ENCODE measurements at regions not wholly inside any gene's neighbourhood (a gene's known extent, or its start where the extent isn't known, plus 50 kb on each side); places are given as distances from the start of the nearest gene placed in this dataset.

GRCh38 chr1:239612379-239612778 is 226.0 kb downstream of the CHRM3 start:
- in situ Hi-C loops (cut with MboI; ENCODE audit: low sequenced_read_pairs), result no loop called here
- Histone ChIP-seq H3K27ac (ENCODE audit: insufficient read depth, low read length) (no peak overlapping the region), H3K4me1 (ENCODE audit: control insufficient read depth, insufficient read depth, low read length) (no peaks in the 10 kb centered on the region), H2BK20ac (ENCODE audit: low read depth, low read length) (no peak overlapping the region), H4K91ac (ENCODE audit: insufficient read depth, low read depth, low read length) (no peak overlapping the region), H2AK5ac (ENCODE audit: low read depth, low read length) (no peak overlapping the region), H3K4me3 (ENCODE audit: insufficient read depth, low read depth, low read length) (no peak overlapping the region), H4K20me1 (ENCODE audit: insufficient read depth, low read length) (no peaks in the 10 kb centered on the region), H2BK15ac (ENCODE audit: low read depth, low read length) (no peak overlapping the region), H3K4ac (ENCODE audit: low read depth, low read length) (no peak overlapping the region), H3K4me2 (ENCODE audit: low read depth, low read length) (no peak overlapping the region), H3K27me3 (ENCODE audit: control insufficient read depth, insufficient read depth, low read length) (no peaks in the 10 kb centered on the region), H4K8ac (ENCODE audit: low read depth in 2 of 2, low read length in 2 of 2) (no peak overlapping the region), H2AFZ (replicated peaks; ENCODE audit: low read length, poor library complexity) (no peak overlapping the region), H3K9me3 (ENCODE audit: control insufficient read depth, insufficient read depth, low read length) (peaks cover 4% of the 10 kb centered on the region), H2BK120ac (ENCODE audit: low read depth, low read length) (no peak overlapping the region), H3K9ac (ENCODE audit: low read depth, low read length) (no peak overlapping the region), H3K9me1 (ENCODE audit: insufficient read depth, low read length) (no peaks in the 10 kb centered on the region), H3K56ac (ENCODE audit: extremely low read depth, insufficient read depth, low read length) (no peak overlapping the region), H2AK9ac (replicated peaks; ENCODE audit: low read depth, low read length, poor library complexity) (no peak overlapping the region), H3K23ac (ENCODE audit: low read depth, low read length) (no peak overlapping the region), H3K14ac (replicated peaks; ENCODE audit: low read depth, low read length) (no peak overlapping the region), H3K18ac (ENCODE audit: low read depth, low read length) (no peak overlapping the region), H2BK5ac (ENCODE audit: low read depth, low read length, poor library complexity, severe bottlenecking) (no peak overlapping the region), H3K36me3 (ENCODE audit: control insufficient read depth, insufficient read depth, low read length) (no peaks in the 10 kb centered on the region), H3K79me1 (ENCODE audit: low read depth in 1 of 2, low read length in 2 of 2) (no peaks in the 10 kb centered on the region), H4K5ac (ENCODE audit: low read depth, low read length) (no peak overlapping the region)
- intact Hi-C loops (cut with micrococcal nuclease), result no loop called here
- no peak for DNase-seq
- ATAC-seq (ENCODE audit: low read depth), result no peak
- no CpG with 5 or more reads among the region's 1 CpG for WGBS, 2 experiments (ENCODE audit: extremely low coverage in 2 of 2, insufficient read length in 1 of 2)
- POLR2A ChIA-PET (ENCODE audit: unreplicated experiment), result no interaction called here
- TF ChIP-seq CEBPB (IDR thresholded peaks at IDR 0.05; ENCODE audit: low read depth, low read length) (no peak), USF2 (IDR thresholded peaks at IDR 0.05; ENCODE audit: low read depth, low read length) (no peak), FOS (IDR thresholded peaks at IDR 0.05; ENCODE audit: low read depth, low read length) (no peak), NFE2L2 (IDR thresholded peaks at IDR 0.05; ENCODE audit: low read depth, low read length) (no peak), SMC3 (IDR thresholded peaks at IDR 0.05; ENCODE audit: low read depth, low read length) (no peak), CTCF (conservative IDR thresholded peaks at IDR 0.05; ENCODE audit: low read depth, low read length) (no peak), RAD21 (IDR thresholded peaks at IDR 0.05; ENCODE audit: low read length) (no peak), MXI1 (IDR thresholded peaks at IDR 0.05; ENCODE audit: borderline replicate concordance, low read depth, low read length) (no peak), BHLHE40 (IDR thresholded peaks at IDR 0.05; ENCODE audit: low read depth, low read length) (no peak), MAFK (IDR thresholded peaks at IDR 0.05; ENCODE audit: low read depth, low read length) (no peak), RCOR1 (IDR thresholded peaks at IDR 0.05; ENCODE audit: insufficient replicate concordance, low read length) (no peak), ELK1 (IDR thresholded peaks at IDR 0.05; ENCODE audit: borderline replicate concordance, low read depth, low read length) (no peak)
- CTCF ChIA-PET, result no interaction called here
- dilution Hi-C loops (cut with HindIII; ENCODE audit: low sequenced_read_pairs, unreplicated experiment), result no loop called here
- no TSS peak for BruUV-seq (replicated peaks)

All from IMR-90 (cell line).